HEK293T (cell line): ENCODE measurements at regions not wholly inside any gene's neighbourhood (a gene's known extent, or its start where the extent isn't known, plus 50 kb on each side); places are given as distances from the start of the nearest gene placed in this dataset.

Source experiments
- FOXA1 ChIP-seq: fragments of 450-650 bp; IDR thresholded peaks from 2 replicates; pipeline ENCODE4 v1.6.1; 2016; ENCODE audit warnings: mild to moderate bottlenecking
- TARDBP ChIP-seq: fragments of 450-650 bp; IDR thresholded peaks from 2 replicates; pipeline ENCODE4 v1.6.1; 2016

DNA sequence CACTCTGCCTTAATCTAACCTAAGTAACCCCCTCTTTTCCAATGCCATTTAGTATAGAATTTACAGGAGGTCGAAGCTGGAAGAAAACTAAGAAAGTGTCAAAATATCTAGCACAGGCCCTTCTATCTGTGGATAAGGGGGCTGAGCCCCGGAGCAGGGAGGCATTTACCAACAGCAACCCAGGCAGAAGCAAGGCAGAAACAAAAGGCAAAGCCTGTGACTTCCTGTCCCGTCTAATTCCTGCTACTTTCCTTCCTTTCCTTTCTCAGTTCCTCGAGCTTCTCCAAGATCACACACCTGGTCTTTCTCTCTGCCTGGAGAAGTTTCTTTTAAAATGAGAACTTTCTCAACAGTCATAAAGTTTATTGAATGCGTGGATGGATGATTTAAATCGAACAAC lies 146.0 kb downstream of the FOXA2 start:
- TF ChIP-seq TARDBP (no peak), FOXA1 (no peak)
